Nephron (organoid): ENCODE measurements at regions not wholly inside any gene's neighbourhood (a gene's known extent, or its start where the extent isn't known, plus 50 kb on each side); places are given as distances from the start of the nearest gene placed in this dataset.
A peak's percentile ranks its signal among the peaks of the same experiment; 100 is the strongest.

Experiments used
- H3K27ac Mint-ChIP-seq, 3 experiments: 2 replicates each; pipeline ENCODE4 v1.8.0; 2020; ENCODE audit warnings: mixed read lengths in 3 of 3, mild to moderate bottlenecking in 2 of 3, moderate library complexity in 1 of 3
- H3K27me3 Mint-ChIP-seq: 2 replicates; pipeline ENCODE4 v1.8.0; 2021; ENCODE audit warnings: low read depth, mild to moderate bottlenecking, moderate library complexity, mixed read lengths
- H3K36me3 Mint-ChIP-seq: 2 replicates; pipeline ENCODE4 v1.8.0; 2020; ENCODE audit warnings: low read depth, mixed read lengths
- H3K4me1 Mint-ChIP-seq: 2 replicates; pipeline ENCODE4 v1.8.0; 2020; ENCODE audit warnings: mixed read lengths
- H3K4me3 Mint-ChIP-seq, 3 experiments: 2 replicates each; pipeline ENCODE4 v1.8.0; 2020; ENCODE audit warnings: mild to moderate bottlenecking in 3 of 3, mixed read lengths in 3 of 3, moderate library complexity in 2 of 3
- H3K9me3 Mint-ChIP-seq: 2 replicates; pipeline ENCODE4 v1.8.0; 2020; ENCODE audit warnings: mixed read lengths
- TF ChIP-seq, protein P1 (sequence below), 3 experiments: fragments of 200-600 bp; sonication (generic); IDR thresholded peaks; one replicate each; pipeline ENCODE4 v1.5.0; 2021; ENCODE audit warnings: antibody characterized with exemption in 3 of 3; ENCODE audit not compliant: unreplicated experiment in 3 of 3

DNA sequence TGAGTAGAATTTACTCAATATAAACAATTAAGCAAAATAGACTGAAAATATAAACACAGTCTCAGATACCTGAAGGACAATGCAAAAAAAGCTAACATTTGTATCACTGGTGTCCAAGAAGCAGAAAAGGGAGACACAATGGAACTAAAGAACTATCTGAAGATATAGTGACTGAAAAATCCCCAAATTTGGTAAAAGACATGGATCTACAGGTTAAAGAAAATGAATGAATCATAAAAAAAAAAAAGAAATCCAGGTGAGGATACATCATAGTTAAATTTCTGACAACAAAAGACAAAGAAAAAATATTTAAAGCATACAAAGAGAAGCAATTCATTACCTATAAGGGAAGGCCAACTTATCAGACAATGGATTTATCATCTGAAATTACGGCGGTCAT is 114.7 kb upstream of the PPP1R3A start:
- no peaks in the 10 kb centered on the region for H3K4me1 Mint-ChIP-seq
- TF ChIP-seq, protein P1, sequence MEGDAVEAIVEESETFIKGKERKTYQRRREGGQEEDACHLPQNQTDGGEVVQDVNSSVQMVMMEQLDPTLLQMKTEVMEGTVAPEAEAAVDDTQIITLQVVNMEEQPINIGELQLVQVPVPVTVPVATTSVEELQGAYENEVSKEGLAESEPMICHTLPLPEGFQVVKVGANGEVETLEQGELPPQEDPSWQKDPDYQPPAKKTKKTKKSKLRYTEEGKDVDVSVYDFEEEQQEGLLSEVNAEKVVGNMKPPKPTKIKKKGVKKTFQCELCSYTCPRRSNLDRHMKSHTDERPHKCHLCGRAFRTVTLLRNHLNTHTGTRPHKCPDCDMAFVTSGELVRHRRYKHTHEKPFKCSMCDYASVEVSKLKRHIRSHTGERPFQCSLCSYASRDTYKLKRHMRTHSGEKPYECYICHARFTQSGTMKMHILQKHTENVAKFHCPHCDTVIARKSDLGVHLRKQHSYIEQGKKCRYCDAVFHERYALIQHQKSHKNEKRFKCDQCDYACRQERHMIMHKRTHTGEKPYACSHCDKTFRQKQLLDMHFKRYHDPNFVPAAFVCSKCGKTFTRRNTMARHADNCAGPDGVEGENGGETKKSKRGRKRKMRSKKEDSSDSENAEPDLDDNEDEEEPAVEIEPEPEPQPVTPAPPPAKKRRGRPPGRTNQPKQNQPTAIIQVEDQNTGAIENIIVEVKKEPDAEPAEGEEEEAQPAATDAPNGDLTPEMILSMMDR (IDR thresholded peaks at IDR 0.05; ENCODE audit: unreplicated experiment in 3 of 3), result no peak
- no peaks in the 10 kb centered on the region for H3K36me3 Mint-ChIP-seq
- no peaks in the 10 kb centered on the region for H3K9me3 Mint-ChIP-seq
- no peak overlapping the region for H3K4me3 Mint-ChIP-seq
- no peaks in the 10 kb centered on the region for H3K27me3 Mint-ChIP-seq
- no peak overlapping the region for H3K27ac Mint-ChIP-seq

DNA sequence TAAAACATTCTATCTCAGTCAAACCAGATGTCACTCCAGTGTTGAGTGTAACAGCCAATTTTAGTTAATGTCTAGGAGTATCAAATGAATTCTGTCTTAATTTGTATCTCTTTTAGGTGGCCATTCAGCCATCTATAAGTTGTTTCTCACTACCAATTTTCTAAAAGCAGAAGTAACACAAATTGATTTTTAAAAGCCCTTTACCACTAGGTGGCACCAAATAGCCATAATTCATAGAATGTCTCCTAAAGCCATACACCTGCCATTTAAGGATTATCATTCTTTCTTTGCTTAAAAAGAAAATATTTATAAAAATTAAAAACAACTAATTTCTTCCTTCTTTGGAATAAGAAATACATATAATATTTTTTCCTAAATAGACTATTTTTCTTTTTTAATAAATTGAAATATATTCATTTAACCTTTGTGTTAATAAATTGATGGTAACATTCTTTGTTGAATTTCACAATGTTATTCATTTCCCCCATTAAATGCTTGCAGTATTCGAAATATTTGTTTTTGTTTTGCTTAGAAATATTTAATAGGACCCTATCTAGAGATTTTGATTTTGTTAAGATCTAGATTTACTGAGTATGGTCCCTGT is 107.8 kb upstream of the PPP1R3A start:
- Mint-ChIP-seq H3K9me3 (no peaks in the 10 kb centered on the region), H3K27ac (no peak overlapping the region), H3K4me1 (no peaks in the 10 kb centered on the region), H3K4me3 (no peak overlapping the region), H3K36me3 (no peaks in the 10 kb centered on the region), H3K27me3 (no peaks in the 10 kb centered on the region)
- TF ChIP-seq, protein P1 (IDR thresholded peaks at IDR 0.05; ENCODE audit: unreplicated experiment in 3 of 3), result peak; percentile 60 to 76 (median 66)

DNA sequence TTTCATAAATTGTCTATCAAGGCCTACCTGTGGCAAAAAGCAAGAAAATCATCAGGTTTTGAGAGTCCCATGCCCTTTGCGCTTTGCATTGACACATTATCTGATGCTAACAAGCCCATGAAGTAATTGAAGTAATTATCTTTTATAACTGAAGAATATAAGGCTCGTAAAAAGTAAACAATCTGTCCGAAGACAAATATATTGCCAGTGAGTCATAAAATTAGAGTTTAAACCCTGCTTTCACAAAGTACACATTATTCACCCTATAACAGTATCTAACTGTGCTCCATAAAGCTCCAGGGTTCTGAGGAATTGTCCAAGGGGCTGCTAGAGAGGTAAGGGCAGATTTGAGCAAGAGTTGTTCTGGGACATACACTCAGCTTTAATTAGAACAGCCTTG is 102.3 kb upstream of the PPP1R3A start:
- H3K4me1 Mint-ChIP-seq, result no peaks in the 10 kb centered on the region
- no peaks in the 10 kb centered on the region for H3K36me3 Mint-ChIP-seq
- no peak overlapping the region for H3K4me3 Mint-ChIP-seq
- TF ChIP-seq, protein P1 (IDR thresholded peaks at IDR 0.05; ENCODE audit: unreplicated experiment in 3 of 3), result no peak
- no peak overlapping the region for H3K27ac Mint-ChIP-seq
- H3K9me3 Mint-ChIP-seq, result no peaks in the 10 kb centered on the region
- no peaks in the 10 kb centered on the region for H3K27me3 Mint-ChIP-seq

DNA sequence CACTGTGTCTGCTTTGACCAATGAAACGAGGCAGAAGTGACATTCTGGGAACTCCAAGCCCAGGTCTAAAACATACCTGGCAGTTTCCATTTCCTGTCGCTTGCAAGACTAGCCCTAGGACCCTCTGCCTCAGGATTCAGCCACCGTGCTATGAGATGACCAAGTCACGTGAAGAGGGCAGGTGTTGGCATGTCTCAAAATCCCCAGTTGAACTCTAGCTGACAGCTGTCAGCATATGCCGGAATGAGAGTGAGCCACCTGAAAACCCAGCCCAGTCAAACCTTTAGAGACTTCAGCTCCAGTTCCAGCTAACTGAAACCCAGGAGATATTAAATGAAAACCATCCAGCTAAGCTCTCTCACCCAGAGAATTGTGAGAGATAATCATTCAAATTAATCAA is 89.9 kb upstream of the PPP1R3A start:
- no peaks in the 10 kb centered on the region for H3K36me3 Mint-ChIP-seq
- no peak overlapping the region for H3K27ac Mint-ChIP-seq
- no peaks in the 10 kb centered on the region for H3K27me3 Mint-ChIP-seq
- no peak overlapping the region for H3K4me3 Mint-ChIP-seq
- no peaks in the 10 kb centered on the region for H3K4me1 Mint-ChIP-seq
- H3K9me3 Mint-ChIP-seq, result peaks cover 5% of the 10 kb centered on the region
- TF ChIP-seq, protein P1 (IDR thresholded peaks at IDR 0.05; ENCODE audit: unreplicated experiment in 3 of 3), result no peak

DNA sequence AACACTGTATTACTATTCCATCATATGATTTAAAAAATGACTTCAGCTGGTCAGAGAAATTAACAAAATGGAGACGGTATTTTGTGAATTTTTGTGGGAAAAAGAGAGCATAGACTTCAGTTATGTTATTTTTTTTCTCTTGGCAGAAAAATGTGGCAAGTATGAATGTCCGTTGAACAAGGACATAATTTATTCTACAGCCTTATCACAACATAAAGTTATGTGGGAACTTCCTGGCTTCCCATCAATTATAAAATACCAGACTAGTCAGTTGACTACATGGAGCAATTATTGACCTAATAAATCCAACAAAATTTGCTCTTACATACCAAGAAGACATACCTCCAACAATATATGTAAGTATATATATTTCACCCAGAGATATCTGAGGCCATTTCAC is 88.6 kb upstream of the PPP1R3A start:
- H3K4me3 Mint-ChIP-seq, result no peak overlapping the region
- no peaks in the 10 kb centered on the region for H3K27me3 Mint-ChIP-seq
- H3K36me3 Mint-ChIP-seq, result no peaks in the 10 kb centered on the region
- TF ChIP-seq, protein P1 (IDR thresholded peaks at IDR 0.05; ENCODE audit: unreplicated experiment in 3 of 3), result no peak
- H3K9me3 Mint-ChIP-seq, result peaks cover 16% of the 10 kb centered on the region
- no peak overlapping the region for H3K27ac Mint-ChIP-seq
- no peaks in the 10 kb centered on the region for H3K4me1 Mint-ChIP-seq

DNA sequence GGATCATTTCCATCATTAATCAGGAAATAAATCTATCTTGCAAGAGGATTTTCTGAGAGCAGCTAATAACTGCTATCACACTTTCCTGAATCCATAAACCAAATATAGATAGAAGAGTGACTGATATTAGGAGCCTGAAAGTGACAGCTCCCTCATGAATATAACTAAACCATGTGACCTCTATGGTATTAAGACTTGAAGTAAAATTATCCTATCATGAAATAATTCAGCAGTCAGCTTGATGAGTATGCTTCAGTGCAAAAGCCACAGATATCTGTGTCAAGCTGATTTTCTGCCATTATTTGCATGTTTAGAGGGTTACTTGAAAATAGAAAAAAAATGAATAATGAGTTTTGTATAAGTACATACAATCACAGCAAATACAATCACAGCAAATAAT is 80.1 kb upstream of the PPP1R3A start:
- H3K9me3 Mint-ChIP-seq, result peaks cover 29% of the 10 kb centered on the region
- H3K4me1 Mint-ChIP-seq, result no peaks in the 10 kb centered on the region

More for the DNA sequence above, 80.1 kb upstream of the PPP1R3A start:
- Mint-ChIP-seq H3K27me3 (no peaks in the 10 kb centered on the region), H3K27ac (no peak overlapping the region), H3K4me3 (no peak overlapping the region), H3K36me3 (no peaks in the 10 kb centered on the region)
- TF ChIP-seq, protein P1 (IDR thresholded peaks at IDR 0.05; ENCODE audit: unreplicated experiment in 3 of 3), result no peak
